ENCODE measurements at regions not wholly inside any gene's neighbourhood (a gene's known extent, or its start where the extent isn't known, plus 50 kb on each side); places are given as distances from the start of the nearest gene placed in this dataset.

GRCh38 chr9:102044133-102044532 is 305.7 kb upstream of the GRIN3A start:
- TF ChIP-seq POLR2AphosphoS5 (IDR thresholded peaks at IDR 0.05; ENCODE audit: borderline replicate concordance, low read depth, low read length) (no peak), EZH2 (IDR thresholded peaks at IDR 0.05) (no peak), FOXP2 (optimal IDR thresholded peaks at IDR 0.05; ENCODE audit: control extremely low read depth, extremely low read length, insufficient read depth) (no peak)

All from SK-N-MC (cell line).